MM.1S (cell line): ENCODE measurements at regions not wholly inside any gene's neighbourhood (a gene's known extent, or its start where the extent isn't known, plus 50 kb on each side); places are given as distances from the start of the nearest gene placed in this dataset.

Experiments used
- DNase-seq: peaks from one replicate; pipeline ENCODE4 v3.0.0-alpha.2; 2015
- H2AFZ ChIP-seq: fragments of 300-600 bp; sonication (generic); 2 replicates; pipeline ENCODE4 v1.6.0; 2016; ENCODE audit warnings: antibody characterized with exemption, low read length
- H3F3A ChIP-seq: fragments of 300-600 bp; sonication (generic); 2 replicates; pipeline ENCODE4 v1.6.1; 2016; ENCODE audit warnings: mild to moderate bottlenecking, antibody characterized with exemption, low read length, moderate library complexity, mixed read lengths; ENCODE audit not compliant: insufficient read depth
- H3K27ac ChIP-seq: fragments of 300-600 bp; sonication (generic); 2 replicates; pipeline ENCODE4 v1.5.1; 2016; ENCODE audit warnings: mild to moderate bottlenecking, low read length
- H3K27me3 ChIP-seq: fragments of 300-600 bp; sonication (generic); replicated peaks from 2 replicates; pipeline ENCODE4 v1.6.0; 2016; ENCODE audit warnings: low read length; ENCODE audit not compliant: insufficient read depth
- H3K36me3 ChIP-seq: fragments of 300-600 bp; sonication (generic); replicated peaks from 2 replicates; pipeline ENCODE4 v1.6.1; 2016; ENCODE audit warnings: mild to moderate bottlenecking, low read length, mixed read lengths; ENCODE audit not compliant: insufficient read depth
- H3K4me1 ChIP-seq: fragments of 300-600 bp; sonication (generic); 2 replicates; pipeline ENCODE4 v1.6.1; 2016; ENCODE audit warnings: low read length, mixed read lengths
- H3K4me2 ChIP-seq: fragments of 300-600 bp; sonication (generic); 2 replicates; pipeline ENCODE4 v1.6.0; 2016; ENCODE audit warnings: low read depth, low read length
- H3K4me3 ChIP-seq: fragments of 300-600 bp; sonication (generic); 2 replicates; pipeline ENCODE4 v1.5.1; 2016; ENCODE audit warnings: low read length, mixed read lengths
- H3K79me2 ChIP-seq: fragments of 300-600 bp; sonication (generic); 2 replicates; pipeline ENCODE4 v1.6.1; 2016; ENCODE audit warnings: mixed run types, low read length, mixed read lengths
- H3K9ac ChIP-seq: fragments of 300-600 bp; sonication (generic); 2 replicates; pipeline ENCODE4 v1.6.1; 2016; ENCODE audit warnings: low read length, mixed read lengths
- H3K9me2 ChIP-seq: fragments of 300-600 bp; sonication (generic); replicated peaks from 2 replicates; pipeline ENCODE4 v1.6.1; 2016; ENCODE audit warnings: mild to moderate bottlenecking, low read length, mixed read lengths; ENCODE audit not compliant: insufficient read depth
- H3K9me3 ChIP-seq: fragments of 300-600 bp; sonication (generic); replicated peaks from 2 replicates; pipeline ENCODE4 v1.6.1; 2016; ENCODE audit warnings: mild to moderate bottlenecking, low read length, mixed read lengths; ENCODE audit not compliant: insufficient read depth
- H4K20me1 ChIP-seq: fragments of 300-600 bp; sonication (generic); 2 replicates; pipeline ENCODE4 v1.6.1; 2016; ENCODE audit warnings: mild to moderate bottlenecking, low read length, moderate library complexity, mixed read lengths; ENCODE audit not compliant: insufficient read depth
- EZH2 ChIP-seq: fragments of 300-600 bp; sonication (generic); optimal IDR thresholded peaks from 2 replicates; pipeline ENCODE3; 2017; ENCODE audit warnings: low read depth, mild to moderate bottlenecking, antibody characterized with exemption, low read length, mixed read lengths
- EZH2phosphoT487 ChIP-seq: fragments of 300-600 bp; sonication (generic); IDR thresholded peaks from 2 replicates; pipeline ENCODE4 v1.6.1; 2018; ENCODE audit warnings: antibody characterized with exemption, low read length
- TF ChIP-seq, protein P1 (sequence below): fragments of 300-600 bp; sonication (generic); IDR thresholded peaks from 2 replicates; pipeline ENCODE4 v1.5.1; 2016; ENCODE audit warnings: antibody characterized with exemption, low read length, mixed read lengths

DNA sequence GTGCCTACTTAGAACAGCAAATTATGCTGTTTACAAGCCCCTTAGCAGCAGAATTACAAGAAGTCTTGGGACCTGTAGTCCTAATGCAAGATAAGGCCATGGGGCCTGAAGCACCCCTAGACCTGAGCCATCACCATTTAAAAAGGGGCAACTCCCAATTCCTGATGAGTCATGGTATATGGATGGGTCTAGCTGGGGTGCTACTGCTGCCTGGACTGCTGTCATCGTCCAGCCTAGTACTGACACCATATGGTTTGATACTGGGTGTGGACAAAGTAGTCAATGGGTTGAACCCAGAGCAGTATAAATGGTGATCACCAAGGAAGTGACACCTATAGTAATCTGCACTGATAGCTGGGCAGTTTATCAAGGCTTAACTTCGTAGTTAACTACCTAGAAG lies 450.0 kb downstream of the IPMK start:
- TF ChIP-seq EZH2 = no peak
- no peaks in the 10 kb centered on the region for H3K36me3 ChIP-seq
- no peaks in the 10 kb centered on the region for H4K20me1 ChIP-seq
- no peak for DNase-seq
- H3K27ac ChIP-seq = no peak overlapping the region
- no peak overlapping the region for H3K9ac ChIP-seq
- no peaks in the 10 kb centered on the region for H3K9me2 ChIP-seq
- no peaks in the 10 kb centered on the region for H3K27me3 ChIP-seq
- H3K4me2 ChIP-seq = no peak overlapping the region
- H3F3A ChIP-seq = no peaks in the 10 kb centered on the region
- no peak overlapping the region for H2AFZ ChIP-seq
- H3K4me3 ChIP-seq = no peak overlapping the region
- H3K9me3 ChIP-seq = no peaks in the 10 kb centered on the region
- no peaks in the 10 kb centered on the region for H3K4me1 ChIP-seq
- no peaks in the 10 kb centered on the region for H3K79me2 ChIP-seq

DNA sequence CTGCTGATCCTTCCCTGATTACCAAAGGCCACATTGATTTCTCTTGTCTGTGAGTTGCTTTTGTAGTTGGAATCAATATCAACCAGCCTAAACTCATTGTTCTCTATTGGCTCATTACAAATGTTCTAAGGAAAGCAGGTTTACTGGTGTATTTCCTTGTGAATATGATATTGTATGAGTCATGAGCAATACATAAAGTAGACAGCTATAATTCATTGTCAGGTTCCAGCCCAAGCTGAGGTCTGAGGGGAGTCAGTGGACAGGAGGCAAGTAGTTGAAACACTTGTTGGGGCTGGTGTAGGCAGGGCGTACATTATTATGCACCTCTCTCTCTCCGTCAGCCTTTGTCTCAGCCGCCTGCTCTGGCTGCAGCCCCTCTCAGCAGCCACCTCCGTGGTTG lies 451.7 kb downstream of the IPMK start:
- no peaks in the 10 kb centered on the region for H3K9me3 ChIP-seq
- H3K4me2 ChIP-seq = no peak overlapping the region
- no peaks in the 10 kb centered on the region for H3K9me2 ChIP-seq
- H3K36me3 ChIP-seq = no peaks in the 10 kb centered on the region
- no peaks in the 10 kb centered on the region for H3K4me1 ChIP-seq
- H4K20me1 ChIP-seq = no peaks in the 10 kb centered on the region
- no peaks in the 10 kb centered on the region for H3K27me3 ChIP-seq
- no peaks in the 10 kb centered on the region for H3K79me2 ChIP-seq
- no peak overlapping the region for H3K9ac ChIP-seq
- no peak overlapping the region for H3K27ac ChIP-seq
- no peak overlapping the region for H3K4me3 ChIP-seq
- TF ChIP-seq EZH2 (no peak), EZH2phosphoT487 (no peak)
- TF ChIP-seq, protein P1, sequence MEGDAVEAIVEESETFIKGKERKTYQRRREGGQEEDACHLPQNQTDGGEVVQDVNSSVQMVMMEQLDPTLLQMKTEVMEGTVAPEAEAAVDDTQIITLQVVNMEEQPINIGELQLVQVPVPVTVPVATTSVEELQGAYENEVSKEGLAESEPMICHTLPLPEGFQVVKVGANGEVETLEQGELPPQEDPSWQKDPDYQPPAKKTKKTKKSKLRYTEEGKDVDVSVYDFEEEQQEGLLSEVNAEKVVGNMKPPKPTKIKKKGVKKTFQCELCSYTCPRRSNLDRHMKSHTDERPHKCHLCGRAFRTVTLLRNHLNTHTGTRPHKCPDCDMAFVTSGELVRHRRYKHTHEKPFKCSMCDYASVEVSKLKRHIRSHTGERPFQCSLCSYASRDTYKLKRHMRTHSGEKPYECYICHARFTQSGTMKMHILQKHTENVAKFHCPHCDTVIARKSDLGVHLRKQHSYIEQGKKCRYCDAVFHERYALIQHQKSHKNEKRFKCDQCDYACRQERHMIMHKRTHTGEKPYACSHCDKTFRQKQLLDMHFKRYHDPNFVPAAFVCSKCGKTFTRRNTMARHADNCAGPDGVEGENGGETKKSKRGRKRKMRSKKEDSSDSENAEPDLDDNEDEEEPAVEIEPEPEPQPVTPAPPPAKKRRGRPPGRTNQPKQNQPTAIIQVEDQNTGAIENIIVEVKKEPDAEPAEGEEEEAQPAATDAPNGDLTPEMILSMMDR = no peak
- no peak for DNase-seq
- no peaks in the 10 kb centered on the region for H3F3A ChIP-seq
- H2AFZ ChIP-seq = no peak overlapping the region

GRCh38 chr10:57809961-57810360 lies 457.7 kb downstream of the IPMK start:
- H2AFZ ChIP-seq = no peak overlapping the region
- no peaks in the 10 kb centered on the region for H3K4me1 ChIP-seq
- H3K9me2 ChIP-seq = no peaks in the 10 kb centered on the region
- no peak for DNase-seq
- H3K27ac ChIP-seq = no peak overlapping the region
- no peak overlapping the region for H3K9ac ChIP-seq
- H3K36me3 ChIP-seq = no peaks in the 10 kb centered on the region
- H3K9me3 ChIP-seq = no peaks in the 10 kb centered on the region
- no peaks in the 10 kb centered on the region for H3K79me2 ChIP-seq
- no peak overlapping the region for H3K4me3 ChIP-seq
- no peaks in the 10 kb centered on the region for H3F3A ChIP-seq
- H3K27me3 ChIP-seq = no peaks in the 10 kb centered on the region
- no peak for TF ChIP-seq EZH2phosphoT487
- TF ChIP-seq, protein P1 = no peak
- no peak for TF ChIP-seq EZH2
- H3K4me2 ChIP-seq = no peak overlapping the region
- H4K20me1 ChIP-seq = no peaks in the 10 kb centered on the region

DNA sequence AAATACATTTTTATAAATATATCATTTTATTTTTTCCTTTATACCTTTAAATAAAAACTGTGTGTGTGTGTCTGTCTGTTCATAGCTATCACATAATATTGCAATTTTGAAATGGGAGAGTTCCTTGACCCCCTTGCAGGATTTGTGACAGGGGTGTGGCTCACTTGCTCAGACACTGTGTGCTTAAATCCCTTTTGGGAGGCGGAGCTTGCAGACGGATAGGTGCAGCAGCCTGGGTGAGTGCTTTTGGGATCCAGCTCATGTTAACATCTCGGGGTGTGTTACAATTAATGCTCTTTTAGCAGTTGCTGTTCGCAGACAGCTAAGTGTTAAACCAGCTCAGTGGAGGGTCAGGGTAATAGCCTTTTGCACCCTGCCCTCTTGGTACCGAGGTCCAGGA lies 459.8 kb downstream of the IPMK start:
- Histone ChIP-seq H3K9me2 (no peaks in the 10 kb centered on the region), H3K4me2 (no peak overlapping the region), H3K27ac (no peak overlapping the region), H3K79me2 (no peaks in the 10 kb centered on the region), H3K9me3 (no peaks in the 10 kb centered on the region), H3K4me3 (no peak overlapping the region), H3K27me3 (no peaks in the 10 kb centered on the region), H3K9ac (no peak overlapping the region), H3F3A (no peaks in the 10 kb centered on the region), H4K20me1 (no peaks in the 10 kb centered on the region), H2AFZ (no peak overlapping the region), H3K4me1 (no peaks in the 10 kb centered on the region), H3K36me3 (no peaks in the 10 kb centered on the region)
- no peak for TF ChIP-seq EZH2phosphoT487
- no peak for TF ChIP-seq EZH2
- TF ChIP-seq, protein P1 = no peak
- no peak for DNase-seq
